ENCODE measurements at regions not wholly inside any gene's neighbourhood (a gene's known extent, or its start where the extent isn't known, plus 50 kb on each side); places are given as distances from the start of the nearest gene placed in this dataset.

- TF ChIP-seq CTCF (IDR thresholded peaks at IDR 0.05) (no peak), EZH2 (IDR thresholded peaks at IDR 0.05; ENCODE audit: borderline replicate concordance, insufficient read depth, low read depth, low read length, poor library complexity, severe bottlenecking) (no peak)
Measured at GRCh38 chr4:171484681-171485080, 328.5 kb upstream of the GALNTL6 start.
